ENCODE measurements at regions not wholly inside any gene's neighbourhood (a gene's known extent, or its start where the extent isn't known, plus 50 kb on each side); places are given as distances from the start of the nearest gene placed in this dataset.
"Not testable (repeated sequence)": the region's sequence is repeated elsewhere in the genome, so short reads cannot be mapped to it uniquely, and the experiment has no call there.

- ATAC-seq (ENCODE audit: low read depth in 2 of 2): no peak
- no peaks in the 10 kb centered on the region for H3K4me1 Mint-ChIP-seq
Measured at GRCh38 chr4:117550085-117550484, 464.7 kb upstream of the TRAM1L1 start.

GRCh38 chr4:117560329-117560728 lies 474.0 kb upstream of the NDST3 start:
- Mint-ChIP-seq H3K4me1 (peaks cover 0 to 4% (median 0%) of the 10 kb centered on the region in 4 donors), H3K36me3 (no peaks in the 10 kb centered on the region), H3K4me3 (no peak overlapping the region), H3K27ac (no peak overlapping the region), H3K9me3 (peaks cover 0 to 14% (median 6%) of the 10 kb centered on the region in 7 donors), H3K27me3 (no peaks in the 10 kb centered on the region)
- Histone ChIP-seq H3K4me1 (ENCODE audit: control insufficient read depth, insufficient read depth, low read length, poor library complexity, severe bottlenecking) (no peaks in the 10 kb centered on the region), H3K9me3 (ENCODE audit: control insufficient read depth in 2 of 2, low read length in 2 of 2) (no peaks in the 10 kb centered on the region), H3K36me3 (ENCODE audit: control insufficient read depth, insufficient read depth, low read length) (no peaks in the 10 kb centered on the region), H3K4me3 (ENCODE audit: low read depth, low read length) (no peak overlapping the region), H3K27ac (ENCODE audit: insufficient read depth, low read length, poor library complexity, severe bottlenecking) (no peak overlapping the region), H3K27me3 (ENCODE audit: control insufficient read depth, insufficient read depth, low read length) (no peaks in the 10 kb centered on the region)
- DNase-seq (no peak), ATAC-seq (ENCODE audit: low read depth in 2 of 2) (no peak)

More at GRCh38 chr4:117550085-117550484, 464.7 kb upstream of the TRAM1L1 start:
- Mint-ChIP-seq H3K9me3 (peaks cover 0 to 24% (median 2%) of the 10 kb centered on the region in 7 donors), H3K36me3 (no peaks in the 10 kb centered on the region), H3K4me3 (no peak overlapping the region), H3K27me3 (no peaks in the 10 kb centered on the region), H3K27ac (no peak overlapping the region)
- Histone ChIP-seq H3K27ac (ENCODE audit: insufficient read depth, low read length, poor library complexity, severe bottlenecking) (no peak overlapping the region), H3K9me3 (ENCODE audit: control insufficient read depth in 2 of 2, low read length in 2 of 2) (no peaks in the 10 kb centered on the region), H3K27me3 (ENCODE audit: control insufficient read depth, insufficient read depth, low read length) (no peaks in the 10 kb centered on the region), H3K36me3 (ENCODE audit: control insufficient read depth, insufficient read depth, low read length) (no peaks in the 10 kb centered on the region), H3K4me1 (ENCODE audit: control insufficient read depth, insufficient read depth, low read length, poor library complexity, severe bottlenecking) (no peaks in the 10 kb centered on the region), H3K4me3 (ENCODE audit: low read depth, low read length) (no peak overlapping the region)
- no peak for DNase-seq

- no peak for ATAC-seq (ENCODE audit: low read depth in 2 of 2)
Measured at GRCh38 chr4:117574085-117574484, 460.2 kb upstream of the NDST3 start.

GRCh38 chr4:117575850-117576249 lies 458.4 kb upstream of the NDST3 start:
- no peak overlapping the region for H3K27ac ChIP-seq (ENCODE audit: insufficient read depth, low read length, poor library complexity, severe bottlenecking)
- H3K27me3 Mint-ChIP-seq: no peaks in the 10 kb centered on the region
- ATAC-seq (ENCODE audit: low read depth in 2 of 2): no peak

More at GRCh38 chr4:117574085-117574484, 460.2 kb upstream of the NDST3 start:
- H3K27me3 Mint-ChIP-seq: no peaks in the 10 kb centered on the region
- Histone ChIP-seq H3K27me3 (ENCODE audit: control insufficient read depth, insufficient read depth, low read length) (no peaks in the 10 kb centered on the region), H3K27ac (ENCODE audit: insufficient read depth, low read length, poor library complexity, severe bottlenecking) (no peak overlapping the region), H3K4me1 (ENCODE audit: control insufficient read depth, insufficient read depth, low read length, poor library complexity, severe bottlenecking) (no peaks in the 10 kb centered on the region), H3K9me3 (ENCODE audit: control insufficient read depth in 2 of 2, low read length in 2 of 2) (no peaks in the 10 kb centered on the region), H3K36me3 (ENCODE audit: control insufficient read depth, insufficient read depth, low read length) (no peaks in the 10 kb centered on the region), H3K4me3 (ENCODE audit: low read depth, low read length) (no peak overlapping the region)
- H3K4me1 Mint-ChIP-seq: no peaks in the 10 kb centered on the region
- no peaks in the 10 kb centered on the region for H3K36me3 Mint-ChIP-seq
- H3K9me3 Mint-ChIP-seq: peaks cover 1 to 21% (median 4%) of the 10 kb centered on the region in 7 donors
- no peak overlapping the region for H3K4me3 Mint-ChIP-seq
- no peak for DNase-seq
- no peak overlapping the region for H3K27ac Mint-ChIP-seq

GRCh38 chr4:117577686-117578311 lies 456.5 kb upstream of the NDST3 start:
- H3K9me3 ChIP-seq (ENCODE audit: control insufficient read depth in 2 of 2, low read length in 2 of 2): no peaks in the 10 kb centered on the region
- no peaks in the 10 kb centered on the region for H3K36me3 Mint-ChIP-seq
- H3K4me1 ChIP-seq (ENCODE audit: control insufficient read depth, insufficient read depth, low read length, poor library complexity, severe bottlenecking): no peaks in the 10 kb centered on the region
- no peaks in the 10 kb centered on the region for H3K36me3 ChIP-seq (ENCODE audit: control insufficient read depth, insufficient read depth, low read length)
- H3K4me3 Mint-ChIP-seq: no peak overlapping the region
- H3K27me3 Mint-ChIP-seq: no peaks in the 10 kb centered on the region
- H3K4me1 Mint-ChIP-seq: no peaks in the 10 kb centered on the region
- no peak overlapping the region for H3K27ac ChIP-seq (ENCODE audit: insufficient read depth, low read length, poor library complexity, severe bottlenecking)
- H3K9me3 Mint-ChIP-seq: peaks cover 1 to 10% (median 2%) of the 10 kb centered on the region in 7 donors
- DNase-seq: no peak
- ATAC-seq (ENCODE audit: low read depth in 2 of 2): no peak
- no peak overlapping the region for H3K27ac Mint-ChIP-seq
- no peak overlapping the region for H3K4me3 ChIP-seq (ENCODE audit: low read depth, low read length)
- no peaks in the 10 kb centered on the region for H3K27me3 ChIP-seq (ENCODE audit: control insufficient read depth, insufficient read depth, low read length)

More at GRCh38 chr4:117575850-117576249, 458.4 kb upstream of the NDST3 start:
- H3K36me3 Mint-ChIP-seq: no peaks in the 10 kb centered on the region
- H3K4me1 ChIP-seq (ENCODE audit: control insufficient read depth, insufficient read depth, low read length, poor library complexity, severe bottlenecking): no peaks in the 10 kb centered on the region
- H3K4me1 Mint-ChIP-seq: no peaks in the 10 kb centered on the region
- no peaks in the 10 kb centered on the region for H3K36me3 ChIP-seq (ENCODE audit: control insufficient read depth, insufficient read depth, low read length)
- no peak overlapping the region for H3K4me3 ChIP-seq (ENCODE audit: low read depth, low read length)
- no peak overlapping the region for H3K4me3 Mint-ChIP-seq
- no peak overlapping the region for H3K27ac Mint-ChIP-seq
- DNase-seq: no peak
- no peaks in the 10 kb centered on the region for H3K27me3 ChIP-seq (ENCODE audit: control insufficient read depth, insufficient read depth, low read length)
- no peaks in the 10 kb centered on the region for H3K9me3 ChIP-seq (ENCODE audit: control insufficient read depth in 2 of 2, low read length in 2 of 2)
- peaks cover 1 to 16% (median 4%) of the 10 kb centered on the region in 7 donors for H3K9me3 Mint-ChIP-seq

GRCh38 chr4:117588771-117589170 lies 445.5 kb upstream of the NDST3 start:
- Mint-ChIP-seq H3K36me3 (no peaks in the 10 kb centered on the region), H3K4me1 (no peaks in the 10 kb centered on the region), H3K27ac (no peak overlapping the region), H3K27me3 (no peaks in the 10 kb centered on the region), H3K9me3 (peaks cover 0 to 8% (median 1%) of the 10 kb centered on the region in 7 donors), H3K4me3 (no peak overlapping the region)
- Histone ChIP-seq H3K4me3 (ENCODE audit: low read depth, low read length) (no peak overlapping the region), H3K4me1 (ENCODE audit: control insufficient read depth, insufficient read depth, low read length, poor library complexity, severe bottlenecking) (no peaks in the 10 kb centered on the region), H3K27ac (ENCODE audit: insufficient read depth, low read length, poor library complexity, severe bottlenecking) (no peak overlapping the region), H3K27me3 (ENCODE audit: control insufficient read depth, insufficient read depth, low read length) (no peaks in the 10 kb centered on the region), H3K36me3 (ENCODE audit: control insufficient read depth, insufficient read depth, low read length) (no peaks in the 10 kb centered on the region), H3K9me3 (ENCODE audit: control insufficient read depth in 2 of 2, low read length in 2 of 2) (no peaks in the 10 kb centered on the region)
- ATAC-seq (ENCODE audit: low read depth in 2 of 2) (no peak), DNase-seq (no peak)

- no peak overlapping the region for H3K4me3 ChIP-seq (ENCODE audit: low read depth, low read length)
- H3K27me3 ChIP-seq (ENCODE audit: control insufficient read depth, insufficient read depth, low read length): no peaks in the 10 kb centered on the region
- H3K36me3 ChIP-seq (ENCODE audit: control insufficient read depth, insufficient read depth, low read length): no peaks in the 10 kb centered on the region
- peaks cover 0 to 4% of the 10 kb centered on the region in 2 experiments for H3K9me3 ChIP-seq (ENCODE audit: control insufficient read depth in 2 of 2, low read length in 2 of 2)
- ATAC-seq (ENCODE audit: low read depth in 2 of 2) (no peak), DNase-seq (no peak)
- Mint-ChIP-seq H3K27me3 (no peaks in the 10 kb centered on the region), H3K27ac (no peak overlapping the region), H3K4me1 (no peaks in the 10 kb centered on the region), H3K9me3 (peaks cover 0 to 8% (median 0%) of the 10 kb centered on the region in 7 donors), H3K4me3 (no peak overlapping the region), H3K36me3 (no peaks in the 10 kb centered on the region)
- H3K4me1 ChIP-seq (ENCODE audit: control insufficient read depth, insufficient read depth, low read length, poor library complexity, severe bottlenecking): no peaks in the 10 kb centered on the region
- H3K27ac ChIP-seq (ENCODE audit: insufficient read depth, low read length, poor library complexity, severe bottlenecking): no peak overlapping the region
Measured at GRCh38 chr4:117596917-117597480, 437.3 kb upstream of the NDST3 start.

- H3K27ac ChIP-seq (ENCODE audit: insufficient read depth, low read length, poor library complexity, severe bottlenecking); H3K27ac Mint-ChIP-seq; H3K9me3 Mint-ChIP-seq; H3K4me1 Mint-ChIP-seq; H3K4me3 ChIP-seq (ENCODE audit: low read depth, low read length); DNase-seq; H3K27me3 Mint-ChIP-seq; H3K36me3 ChIP-seq (ENCODE audit: control insufficient read depth, insufficient read depth, low read length); H3K9me3 ChIP-seq (ENCODE audit: control insufficient read depth in 2 of 2, low read length in 2 of 2); ATAC-seq (ENCODE audit: low read depth in 2 of 2); H3K4me3 Mint-ChIP-seq; H3K4me1 ChIP-seq (ENCODE audit: control insufficient read depth, insufficient read depth, low read length, poor library complexity, severe bottlenecking); H3K27me3 ChIP-seq (ENCODE audit: control insufficient read depth, insufficient read depth, low read length); H3K36me3 Mint-ChIP-seq: not testable (repeated sequence)
Measured at GRCh38 chr4:117599393-117599792, 434.9 kb upstream of the NDST3 start.

Measured in CD4-positive, CD25-positive, alpha-beta regulatory T cell (primary cell).